Activated T-helper 1 cell treated with anti-CD3 and anti-CD28 coated beads, Interleukin-2, amount 50 U/mL, for 16 hours (primary cell): ENCODE measurements at regions not wholly inside any gene's neighbourhood (a gene's known extent, or its start where the extent isn't known, plus 50 kb on each side); places are given as distances from the start of the nearest gene placed in this dataset.

Experiments used
- DNase-seq, 2 donors: peaks; one replicate each; pipeline ENCODE4 v3.0.0-alpha.2; 2020; ENCODE audit warnings: low read depth in 1 of 2, low spot score in 1 of 2

GRCh38 chr10:31647861-31648260 is 280.8 kb downstream of the ARHGAP12 start:
- no peak for DNase-seq

- no peak for DNase-seq
Measured at GRCh38 chr10:31646519-31646918, 282.1 kb downstream of the ARHGAP12 start.

- no peak for DNase-seq
Measured at GRCh38 chr10:31645786-31646185, 282.8 kb downstream of the ARHGAP12 start.

GRCh38 chr10:31644931-31645633 is 283.5 kb downstream of the ARHGAP12 start:
- DNase-seq = no peak

- no peak for DNase-seq
Measured at GRCh38 chr10:31642281-31642680, 286.4 kb downstream of the ARHGAP12 start.

- DNase-seq = no peak
Measured at GRCh38 chr10:31635415-31636065, 293.1 kb downstream of the ARHGAP12 start.

- no peak for DNase-seq
Measured at GRCh38 chr10:31635009-31635408, 293.6 kb downstream of the ARHGAP12 start.

- no peak for DNase-seq
Measured at GRCh38 chr10:31630861-31631567, 297.6 kb downstream of the ARHGAP12 start.

GRCh38 chr10:31625566-31625965 is 303.1 kb downstream of the ARHGAP12 start:
- DNase-seq = no peak

- DNase-seq = no peak
Measured at GRCh38 chr10:31624611-31625010, 304.0 kb downstream of the ARHGAP12 start.

- no peak for DNase-seq
Measured at GRCh38 chr10:31623947-31624346, 304.7 kb downstream of the ARHGAP12 start.

GRCh38 chr10:31623466-31623865 is 304.4 kb downstream of the ZEB1 start:
- no peak for DNase-seq

- no peak for DNase-seq
Measured at GRCh38 chr10:31622978-31623377, 304.0 kb downstream of the ZEB1 start.

GRCh38 chr10:31621733-31622132 is 302.7 kb downstream of the ZEB1 start:
- no peak for DNase-seq

- DNase-seq = no peak
Measured at GRCh38 chr10:31620226-31621151, 301.5 kb downstream of the ZEB1 start.

GRCh38 chr10:31619531-31620061 is 300.6 kb downstream of the ZEB1 start:
- no peak for DNase-seq

- no peak for DNase-seq
Measured at GRCh38 chr10:31618541-31619291, 299.7 kb downstream of the ZEB1 start.

GRCh38 chr10:31617757-31618156 is 298.7 kb downstream of the ZEB1 start:
- DNase-seq = no peak

GRCh38 chr10:31617133-31617532 is 298.1 kb downstream of the ZEB1 start:
- DNase-seq = no peak

GRCh38 chr10:31615129-31615528 is 296.1 kb downstream of the ZEB1 start:
- no peak for DNase-seq
